ENCODE measurements at regions not wholly inside any gene's neighbourhood (a gene's known extent, or its start where the extent isn't known, plus 50 kb on each side); places are given as distances from the start of the nearest gene placed in this dataset.

GRCh38 chr4:54498661-54499111 is 159.1 kb upstream of the KIT start:
- H3K36me3 ChIP-seq (ENCODE audit: control insufficient read depth in 2 of 2, insufficient read depth in 2 of 2, low read length in 1 of 2), result no peaks in the 10 kb centered on the region
- in situ Hi-C loops (cut with MboI) (no loop called here), intact Hi-C loops (cut with micrococcal nuclease; ENCODE audit: unreplicated experiment) (no loop called here)
- CTCF ChIA-PET, result no interaction called here
- DNase-seq (ENCODE audit: low read depth, low spot score), result no peak
- no peaks in the 10 kb centered on the region for H4K20me1 ChIP-seq (ENCODE audit: control insufficient read depth, insufficient read depth)
- RAD21 ChIA-PET (ENCODE audit: unreplicated experiment), result no interaction called here
- POLR2A ChIA-PET, result no interaction called here
- no peak overlapping the region for H2AFZ ChIP-seq (ENCODE audit: control insufficient read depth, low read depth, low read length)
- no peaks in the 10 kb centered on the region for H3K27me3 ChIP-seq (replicated peaks in 1 of 2; ENCODE audit: control insufficient read depth in 2 of 2, insufficient read depth in 2 of 2, low read length in 1 of 2)
- no peaks in the 10 kb centered on the region for H3K9me3 ChIP-seq (replicated peaks; ENCODE audit: control insufficient read depth, insufficient read depth, low read length)
- H3K9ac ChIP-seq (ENCODE audit: control insufficient read depth, insufficient read depth, low read length), result no peak overlapping the region
- H3K4me1 ChIP-seq (ENCODE audit: control insufficient read depth, insufficient read depth, low read length), result no peaks in the 10 kb centered on the region
- SMC1A ChIA-PET (ENCODE audit: uncharacterized antibody, unreplicated experiment), result no interaction called here
- H3K4me3 ChIP-seq, result no peak overlapping the region
- no peak overlapping the region for H3K27ac ChIP-seq (ENCODE audit: control insufficient read depth, insufficient read depth)
- H3K79me2 ChIP-seq (ENCODE audit: control insufficient read depth, insufficient read depth, low read length), result no peaks in the 10 kb centered on the region
- no peak for FAIRE-seq
- no peak for ATAC-seq
- H3K4me2 ChIP-seq (ENCODE audit: control insufficient read depth, insufficient read depth), result no peak overlapping the region
- no TSS peak for BruUV-seq (replicated peaks)
- 0% methylated on average over 1 of the region's 1 CpG for WGBS (ENCODE audit: insufficient coverage, insufficient replicate concordance, low lambda C conversion rate, missing lambda C conversion rate)
- no peak for TF ChIP-seq CHD2 (IDR thresholded peaks at IDR 0.05; ENCODE audit: borderline replicate concordance, low read depth, low read length)
- no peak for TF ChIP-seq SIX5 (IDR thresholded peaks at IDR 0.05; ENCODE audit: low read depth, low read length, severe bottlenecking)
- TF ChIP-seq SRF (IDR thresholded peaks at IDR 0.05; ENCODE audit: low read depth in 2 of 2, low read length in 2 of 2), result no peak
- TF ChIP-seq FOXK2 (IDR thresholded peaks at IDR 0.05), result no peak
- no peak for TF ChIP-seq POLR2A (IDR thresholded peaks at IDR 0.05; ENCODE audit: low read depth, low read length)
- TF ChIP-seq TCF7 (IDR thresholded peaks at IDR 0.05; ENCODE audit: borderline replicate concordance), result no peak
- no peak for TF ChIP-seq MEF2B (IDR thresholded peaks at IDR 0.05; ENCODE audit: partially characterized antibody, poor library complexity, severe bottlenecking)
- no peak for TF ChIP-seq E2F4 (IDR thresholded peaks at IDR 0.05; ENCODE audit: low read depth, low read length)
- no peak for TF ChIP-seq NFXL1 (IDR thresholded peaks at IDR 0.05; ENCODE audit: borderline replicate concordance)
- TF ChIP-seq RB1 (IDR thresholded peaks at IDR 0.05; ENCODE audit: borderline replicate concordance), result no peak
- no peak for TF ChIP-seq IRF5 (IDR thresholded peaks at IDR 0.05; ENCODE audit: borderline replicate concordance)
- TF ChIP-seq ATF7 (IDR thresholded peaks at IDR 0.05; ENCODE audit: low read depth), result no peak
- TF ChIP-seq SP1 (IDR thresholded peaks at IDR 0.05; ENCODE audit: low read depth, low read length), result no peak
- no peak for TF ChIP-seq ZZZ3 (IDR thresholded peaks at IDR 0.05; ENCODE audit: control insufficient read depth, insufficient read length, low read depth)
- no peak for TF ChIP-seq ZNF687 (IDR thresholded peaks at IDR 0.05)
- no peak for TF ChIP-seq EGR1 (IDR thresholded peaks at IDR 0.05; ENCODE audit: borderline replicate concordance in 1 of 2, low read depth in 2 of 2, low read length in 2 of 2)
- TF ChIP-seq RELA (IDR thresholded peaks at IDR 0.05; ENCODE audit: borderline replicate concordance, partially characterized antibody), result no peak

Data from GM12878 (cell line).